GM18517 (cell line): ENCODE measurements at regions not wholly inside any gene's neighbourhood (a gene's known extent, or its start where the extent isn't known, plus 50 kb on each side); places are given as distances from the start of the nearest gene placed in this dataset.
A peak's percentile ranks its signal among the peaks of the same experiment; 100 is the strongest.

Experiments used
- ATAC-seq: cut with Tn5 transposase; IDR thresholded peaks from one replicate; pipeline ENCODE4 v1.9.1; 2021; ENCODE audit warnings: mild to moderate bottlenecking, moderate library complexity; ENCODE audit not compliant: unreplicated experiment

GRCh38 chr18:4653418-4653817, 198.3 kb upstream of the DLGAP1 start:
- no peak for ATAC-seq

- ATAC-seq = no peak
Observed at GRCh38 chr18:4641771-4642368, 186.8 kb upstream of the DLGAP1 start.

- ATAC-seq = no peak
Observed at GRCh38 chr18:4640349-4641012, 185.4 kb upstream of the DLGAP1 start.

- peak; percentile 94 for ATAC-seq
Observed at GRCh38 chr18:4639628-4640310, 184.7 kb upstream of the DLGAP1 start.

GRCh38 chr18:4638680-4639079, 183.6 kb upstream of the DLGAP1 start:
- ATAC-seq = no peak

- no peak for ATAC-seq
Observed at GRCh38 chr18:4637876-4638275, 182.8 kb upstream of the DLGAP1 start.

GRCh38 chr18:4636967-4637366, 181.9 kb upstream of the DLGAP1 start:
- no peak for ATAC-seq

- ATAC-seq = no peak
Observed at GRCh38 chr18:4631239-4631638, 176.1 kb upstream of the DLGAP1 start.

- no peak for ATAC-seq
Observed at GRCh38 chr18:4605212-4605611, 150.1 kb upstream of the DLGAP1 start.

GRCh38 chr18:4603955-4604354, 148.8 kb upstream of the DLGAP1 start:
- ATAC-seq = no peak

GRCh38 chr18:4599312-4599711, 144.2 kb upstream of the DLGAP1 start:
- no peak for ATAC-seq

- no peak for ATAC-seq
Observed at GRCh38 chr18:4597301-4597700, 142.2 kb upstream of the DLGAP1 start.

- no peak for ATAC-seq
Observed at GRCh38 chr18:4593895-4594294, 138.8 kb upstream of the DLGAP1 start.

GRCh38 chr18:4593459-4593858, 138.4 kb upstream of the DLGAP1 start:
- no peak for ATAC-seq

GRCh38 chr18:4589056-4589800, 134.1 kb upstream of the DLGAP1 start:
- no peak for ATAC-seq

GRCh38 chr18:4587204-4587603, 132.1 kb upstream of the DLGAP1 start:
- ATAC-seq = no peak

- ATAC-seq = no peak
Observed at GRCh38 chr18:4586731-4587130, 131.6 kb upstream of the DLGAP1 start.

- ATAC-seq = no peak
Observed at GRCh38 chr18:4582431-4583335, 127.6 kb upstream of the DLGAP1 start.

GRCh38 chr18:4581966-4582365, 126.9 kb upstream of the DLGAP1 start:
- no peak for ATAC-seq

GRCh38 chr18:4578449-4578848, 123.3 kb upstream of the DLGAP1 start:
- no peak for ATAC-seq

- ATAC-seq = no peak
Observed at GRCh38 chr18:4573735-4574134, 118.6 kb upstream of the DLGAP1 start.
